RCC 7860 (cell line): ENCODE measurements at regions not wholly inside any gene's neighbourhood (a gene's known extent, or its start where the extent isn't known, plus 50 kb on each side); places are given as distances from the start of the nearest gene placed in this dataset.

Experiments used
- DNase-seq: peaks from one replicate; pipeline ENCODE4 v3.0.0-alpha.2; 2015; ENCODE audit warnings: low spot score
- FAIRE-seq: peaks from 2 replicates; lab custom pipeline; 2012; peaks lifted over from hg19 to GRCh38; lab: Jason Lieb, UNC

DNA sequence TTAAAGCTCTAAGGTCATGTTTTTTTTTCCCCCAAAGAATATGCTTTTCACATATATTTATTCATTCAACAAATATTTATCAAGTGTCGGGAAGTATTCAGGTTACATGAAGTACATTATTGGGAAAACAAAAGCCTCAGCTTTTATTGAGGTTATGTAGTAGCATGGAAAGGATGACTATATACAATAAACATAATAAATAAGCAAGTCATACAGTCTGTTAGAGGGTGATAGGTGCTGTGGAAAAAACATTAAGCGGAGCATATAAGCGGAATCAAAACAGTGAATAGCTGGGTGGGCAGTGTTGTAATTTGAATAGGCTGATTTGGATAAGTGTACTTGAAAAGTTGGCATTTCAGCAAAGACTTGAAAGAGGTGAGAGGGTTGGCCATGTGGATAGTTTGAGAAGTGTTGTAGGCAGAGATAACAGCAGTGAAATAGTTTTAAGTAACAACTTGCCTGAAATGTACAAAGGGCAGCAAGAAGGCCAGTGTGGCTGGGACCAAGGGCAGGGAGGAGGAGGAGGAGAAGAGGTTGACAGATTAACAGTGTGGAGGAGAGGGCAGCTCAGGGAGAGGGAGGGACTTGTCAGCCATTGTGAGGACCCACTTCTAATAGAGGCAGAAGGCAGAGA lies 558.7 kb downstream of the SPRY1 start:
- no peak for DNase-seq
- FAIRE-seq = no peak

DNA sequence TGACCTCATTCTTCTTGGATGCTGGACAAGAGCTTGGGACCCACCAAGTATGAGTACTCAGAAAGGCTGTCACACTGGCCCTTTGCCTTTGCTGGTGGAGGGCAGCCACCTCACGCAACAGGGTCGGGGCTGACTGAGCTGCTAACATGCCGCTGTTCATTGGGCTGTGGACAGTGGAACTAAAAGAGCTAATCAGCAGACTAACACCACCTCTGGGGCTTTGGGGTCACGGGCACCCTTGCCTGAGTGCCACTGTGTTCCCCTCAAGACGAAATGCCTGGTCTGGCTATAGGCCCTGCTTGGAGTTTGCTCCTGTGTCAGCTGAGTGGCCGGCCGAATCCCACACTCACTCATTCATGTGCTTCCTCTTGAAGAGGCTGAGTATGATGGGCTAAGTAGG lies 559.6 kb downstream of the SPRY1 start:
- FAIRE-seq (no peak), DNase-seq (no peak)

DNA sequence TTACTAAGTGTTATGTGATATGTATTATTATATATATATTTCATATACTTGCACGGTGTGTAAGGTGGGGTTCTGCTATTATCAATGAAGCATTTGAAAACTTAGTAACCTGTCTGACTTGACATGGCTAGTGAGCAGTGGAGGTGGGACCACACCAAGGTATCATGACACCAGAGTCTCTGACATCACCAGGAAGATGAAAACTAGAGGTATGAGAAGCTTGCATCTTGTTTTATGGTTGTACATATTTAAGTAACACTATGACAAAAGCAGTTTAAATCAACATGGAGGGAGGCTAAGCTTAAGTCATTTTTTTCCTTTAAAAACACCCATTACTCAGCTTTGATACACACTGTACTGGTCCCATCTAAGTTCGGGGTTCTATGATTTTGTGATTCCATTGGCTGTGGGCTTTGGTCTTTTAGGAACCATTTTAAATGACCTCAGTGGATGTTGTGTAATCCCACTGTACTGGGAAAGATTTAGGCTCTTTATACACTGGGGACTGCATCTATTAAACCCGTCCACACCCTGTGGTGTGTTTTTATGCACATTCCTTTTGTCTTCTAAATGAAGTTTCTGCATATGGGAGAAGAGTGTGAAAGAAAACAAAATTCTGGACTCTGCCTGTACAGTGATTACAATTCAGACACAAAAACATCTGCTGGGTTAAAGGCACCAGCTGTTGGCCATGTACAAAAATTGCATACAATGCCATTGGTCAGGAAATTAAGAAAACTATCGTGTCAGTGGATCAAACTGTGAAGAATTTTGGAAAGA lies 570.6 kb downstream of the SPRY1 start:
- DNase-seq (no peak), FAIRE-seq (no peak)

DNA sequence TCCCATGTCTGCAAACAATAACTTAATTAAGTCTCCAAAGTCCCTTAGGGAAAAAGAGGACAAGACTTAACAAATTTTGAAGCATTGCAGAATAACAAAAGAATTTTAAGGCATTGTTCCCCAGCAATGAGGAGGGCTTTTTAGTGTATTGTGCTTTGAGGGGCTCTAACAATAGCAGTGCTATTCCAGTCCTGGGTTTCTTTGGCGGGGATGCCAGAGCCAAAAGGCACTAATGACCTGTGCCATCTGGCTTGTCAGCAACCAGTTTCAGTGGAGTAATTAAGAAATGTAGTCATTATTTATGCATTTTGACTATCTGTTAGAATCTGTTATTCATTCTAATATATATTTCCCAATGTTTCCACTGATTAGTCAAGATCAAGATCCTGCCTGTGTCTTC lies 575.4 kb downstream of the SPRY1 start:
- DNase-seq (no peak), FAIRE-seq (no peak)

DNA sequence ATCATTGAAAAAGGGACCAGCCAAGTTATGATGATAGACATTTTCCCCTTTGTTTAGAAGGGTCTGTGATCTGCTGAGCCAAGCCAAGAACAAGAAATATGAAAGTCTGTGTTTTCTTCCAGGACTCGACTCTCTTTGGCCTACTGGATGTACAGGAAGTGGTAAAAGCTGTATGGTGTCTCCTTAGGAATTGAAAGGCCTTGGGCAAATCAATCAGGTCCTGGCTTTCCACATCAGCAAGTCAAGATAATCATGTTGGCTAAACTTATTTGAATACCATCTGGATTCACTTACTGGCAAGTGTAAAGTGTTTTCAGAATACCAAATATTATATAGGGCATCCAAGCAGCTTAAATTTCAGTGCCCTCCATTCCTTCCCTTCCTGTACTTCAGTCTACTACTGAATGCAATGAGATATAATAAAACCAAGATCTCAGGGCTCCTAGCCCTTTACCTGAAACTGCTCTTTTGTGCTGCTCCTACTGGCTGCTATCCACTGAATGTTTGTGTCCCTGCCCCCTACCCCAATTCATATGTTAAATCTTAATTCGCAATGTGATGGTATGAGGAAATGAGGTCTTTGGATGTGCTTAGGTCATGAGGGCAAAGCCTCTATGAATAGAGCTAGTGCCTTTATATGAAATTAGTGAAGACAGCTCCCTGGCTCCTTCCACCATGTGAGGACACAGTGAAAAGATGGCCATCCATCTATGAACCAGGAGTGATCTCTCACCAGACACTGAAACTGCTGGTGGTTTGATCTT lies 578.0 kb downstream of the SPRY1 start:
- DNase-seq (no peak), FAIRE-seq (no peak)

DNA sequence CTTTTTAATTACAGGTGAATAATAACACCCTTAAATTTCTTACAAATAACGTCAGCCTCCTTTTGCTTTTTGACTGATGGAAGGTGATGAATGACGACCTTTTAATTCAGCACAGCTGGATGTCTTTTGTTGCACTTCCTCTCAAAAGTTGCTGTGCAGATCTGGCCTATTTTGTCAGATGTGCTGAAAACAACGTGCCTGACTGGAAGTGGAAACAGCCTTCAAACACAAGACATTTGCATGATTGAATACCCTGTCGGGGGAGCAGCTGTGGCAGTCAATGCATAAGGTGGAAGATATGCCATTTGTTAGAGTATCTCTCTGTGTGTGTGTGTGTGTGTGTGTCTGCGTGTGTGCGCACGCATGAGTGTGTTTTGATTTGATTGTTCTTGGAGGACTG lies 579.7 kb downstream of the SPRY1 start:
- DNase-seq (no peak), FAIRE-seq (no peak)

DNA sequence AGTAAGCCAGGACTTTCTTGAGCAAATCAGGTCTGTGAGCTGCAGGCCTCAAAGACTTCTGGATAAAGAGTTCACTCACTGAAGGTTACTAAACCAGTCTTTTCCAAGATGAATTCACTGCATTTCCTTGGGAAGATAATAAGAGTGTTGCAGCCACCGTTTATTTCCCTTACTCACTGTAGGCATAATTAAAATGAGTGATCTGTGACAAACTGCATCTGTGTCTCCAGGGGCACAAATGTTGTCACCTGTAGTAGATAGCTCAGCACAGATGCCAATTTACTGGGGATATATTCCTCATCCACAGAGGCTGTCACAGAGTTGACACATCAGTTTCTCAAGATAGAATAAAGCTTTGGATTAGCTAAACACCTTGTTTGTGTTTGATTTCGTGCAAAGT lies 580.2 kb downstream of the SPRY1 start:
- no peak for DNase-seq
- no peak for FAIRE-seq

DNA sequence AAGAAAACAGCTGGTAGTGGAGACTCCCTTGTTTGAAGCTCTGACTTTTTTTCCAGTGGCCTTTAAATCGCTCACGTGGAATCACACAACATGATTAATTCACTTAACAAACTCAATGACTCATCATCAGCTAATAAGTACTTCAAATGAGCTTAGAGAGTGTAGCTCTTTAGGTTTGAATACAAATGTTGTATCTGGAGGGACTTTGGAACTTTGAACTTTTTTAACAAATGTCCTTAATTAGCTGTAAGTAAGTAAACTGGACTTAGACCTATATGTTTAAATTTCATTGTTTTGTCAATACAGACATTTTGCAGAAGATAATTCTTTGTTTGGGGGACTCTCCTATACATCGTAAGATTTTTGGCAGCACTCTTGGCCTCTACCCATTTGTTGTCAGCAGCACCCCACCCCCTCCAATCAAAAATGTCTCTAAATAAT lies 581.1 kb downstream of the SPRY1 start:
- DNase-seq = no peak
- FAIRE-seq = no peak

DNA sequence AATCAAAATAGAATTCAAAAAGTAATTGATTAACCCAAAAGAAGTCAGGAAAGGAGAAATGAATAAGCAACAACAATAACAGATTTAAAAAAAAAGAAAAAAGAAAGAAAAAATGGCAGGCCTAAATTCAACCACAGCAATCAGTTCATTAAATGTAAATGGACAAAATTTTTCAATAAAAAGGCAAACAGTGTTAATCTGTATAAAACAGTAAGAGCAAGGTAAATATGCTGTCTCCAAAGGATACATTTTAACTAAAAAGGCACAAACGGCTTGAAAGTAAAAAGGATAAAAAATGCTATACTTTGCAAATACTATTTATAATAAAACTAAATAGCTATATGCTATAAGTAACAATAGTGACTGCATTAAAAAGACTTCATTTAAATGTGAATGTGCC lies 582.0 kb downstream of the SPRY1 start:
- no peak for FAIRE-seq
- no peak for DNase-seq

DNA sequence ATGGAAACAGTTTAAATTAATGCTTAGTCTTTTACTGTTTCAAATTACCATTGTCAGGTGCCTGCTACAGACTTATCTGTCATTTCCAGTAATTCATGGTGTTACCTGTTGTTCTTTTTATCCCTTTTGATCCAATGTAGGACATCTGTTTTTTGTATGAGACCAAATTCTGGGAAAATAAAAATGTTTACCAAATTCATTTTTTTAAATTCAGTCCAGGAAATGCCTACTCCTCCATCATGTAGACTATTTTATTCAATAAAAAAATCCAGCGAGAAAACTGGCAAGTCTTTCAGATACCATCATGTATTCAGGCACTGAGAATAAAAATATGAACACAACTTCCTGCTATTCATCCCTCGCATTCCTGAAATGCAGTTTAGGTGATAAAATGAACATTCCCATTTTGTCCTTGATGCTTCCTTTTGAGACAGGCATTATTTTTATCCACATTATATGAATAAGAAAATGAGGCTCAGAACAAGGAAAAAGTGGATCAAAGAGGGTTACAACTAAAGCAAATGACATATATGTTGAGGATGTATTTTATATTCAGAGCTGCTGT lies 584.2 kb downstream of the SPRY1 start:
- DNase-seq = no peak
- FAIRE-seq = no peak

DNA sequence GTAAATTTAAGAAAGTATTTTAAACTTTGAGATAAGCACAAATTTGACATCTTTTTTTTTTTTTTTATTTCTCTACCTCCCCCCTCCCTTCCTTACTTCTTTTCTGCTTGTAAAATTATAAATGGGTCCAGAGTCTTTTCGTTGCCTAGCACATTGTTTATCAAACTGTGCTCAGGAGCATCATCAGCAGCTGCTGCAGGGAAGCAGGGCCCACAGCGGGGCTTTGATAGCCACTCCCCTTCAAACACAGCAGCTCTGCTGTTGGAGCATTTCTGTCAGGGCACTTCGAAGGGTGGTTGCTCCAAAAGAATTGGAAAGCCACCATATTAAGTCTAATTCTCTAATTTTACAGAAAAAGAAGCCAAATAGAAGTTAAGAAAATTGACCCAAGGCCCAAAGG lies 588.3 kb downstream of the SPRY1 start:
- no peak for DNase-seq
- FAIRE-seq = no peak

DNA sequence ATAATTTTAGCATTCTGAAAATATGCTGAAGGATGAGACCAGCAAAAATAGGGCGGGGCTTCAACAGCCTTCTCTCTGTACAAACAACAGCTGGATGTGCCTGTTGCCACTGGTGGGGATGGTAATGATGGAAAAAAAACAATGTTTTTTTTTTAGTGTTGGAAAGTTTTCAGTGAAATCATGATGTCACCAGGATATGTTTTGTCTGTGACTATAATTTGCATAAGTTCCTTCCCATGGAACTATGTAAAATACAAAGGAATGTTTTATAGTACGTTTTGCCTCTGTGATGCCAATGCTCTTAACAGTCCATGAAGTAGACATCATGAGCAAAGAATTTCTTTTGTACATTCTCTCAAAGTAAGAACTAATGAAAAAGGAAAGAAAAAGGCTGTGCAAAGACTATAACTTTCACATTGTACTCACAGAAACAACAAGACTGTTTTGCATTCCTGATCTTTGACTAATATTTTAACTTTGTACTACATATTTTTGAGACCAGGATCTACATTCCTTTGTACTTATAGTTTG lies 589.7 kb downstream of the SPRY1 start:
- DNase-seq = peak; percentile 28
- FAIRE-seq = no peak

DNA sequence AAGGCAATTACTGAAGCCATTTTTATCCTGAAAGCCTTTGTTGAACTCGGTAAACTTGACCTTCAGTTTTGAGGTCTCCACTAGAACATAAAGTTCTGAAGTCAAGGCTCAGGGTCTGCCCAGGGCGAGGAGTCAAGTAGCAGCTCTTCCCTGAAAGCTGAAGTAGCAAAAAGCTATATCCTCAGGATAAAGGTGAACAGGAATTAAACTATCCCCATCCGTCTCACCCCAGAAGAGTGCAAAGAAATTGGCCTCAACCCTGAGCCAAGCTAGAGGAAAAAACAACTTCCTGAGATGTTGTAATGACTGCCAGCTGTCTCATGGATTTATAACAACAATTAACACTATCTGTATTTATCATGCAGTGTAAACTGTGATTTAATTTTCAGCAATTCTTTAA lies 590.8 kb downstream of the SPRY1 start:
- no peak for FAIRE-seq
- DNase-seq = no peak

DNA sequence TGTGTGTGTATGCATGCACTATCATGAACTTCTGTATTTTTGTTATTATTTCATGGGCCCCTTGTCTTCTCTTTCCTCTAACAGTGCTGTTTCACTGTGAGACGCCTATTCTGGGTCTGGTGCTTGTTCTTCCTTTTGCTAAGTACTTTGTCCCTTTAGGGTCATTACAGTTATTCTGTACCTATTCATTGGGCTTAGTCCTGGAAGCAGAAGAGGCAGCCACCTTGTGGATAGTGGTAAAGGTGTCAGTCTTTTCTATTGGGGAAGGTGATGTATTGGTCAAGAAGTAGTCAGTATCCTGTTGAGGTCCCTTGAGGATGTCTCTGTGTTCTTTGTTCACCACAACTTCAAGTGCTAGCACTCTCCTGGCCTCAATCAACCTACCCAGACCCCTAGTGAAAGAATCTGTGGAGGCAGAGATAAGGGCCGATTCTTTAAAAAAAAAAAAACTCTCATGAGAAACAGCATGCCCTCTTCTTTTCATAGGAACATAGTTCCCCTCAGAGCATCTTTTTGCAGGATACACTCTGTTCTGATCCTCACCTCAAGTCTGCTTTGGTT lies 593.8 kb downstream of the SPRY1 start:
- FAIRE-seq (no peak), DNase-seq (no peak)

DNA sequence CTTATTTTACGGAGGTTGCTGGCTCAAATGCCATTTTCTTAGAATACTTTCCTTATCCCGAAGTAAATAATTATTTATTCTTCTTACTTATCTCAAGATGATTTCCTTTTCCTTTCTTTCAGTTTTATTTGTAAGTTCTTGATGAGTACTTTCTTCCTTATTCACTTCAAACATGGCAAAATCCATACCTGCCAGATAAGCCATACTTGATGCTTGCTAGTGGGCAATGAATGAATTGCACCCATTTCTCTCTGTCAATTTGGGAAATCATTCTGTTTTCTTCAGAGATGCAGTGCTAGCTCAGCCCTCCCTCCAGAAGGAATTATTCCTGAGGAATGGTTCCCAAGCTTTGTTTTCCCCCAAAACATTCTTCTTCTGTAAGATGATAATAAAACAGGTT lies 598.3 kb downstream of the SPRY1 start:
- no peak for FAIRE-seq
- DNase-seq = no peak

DNA sequence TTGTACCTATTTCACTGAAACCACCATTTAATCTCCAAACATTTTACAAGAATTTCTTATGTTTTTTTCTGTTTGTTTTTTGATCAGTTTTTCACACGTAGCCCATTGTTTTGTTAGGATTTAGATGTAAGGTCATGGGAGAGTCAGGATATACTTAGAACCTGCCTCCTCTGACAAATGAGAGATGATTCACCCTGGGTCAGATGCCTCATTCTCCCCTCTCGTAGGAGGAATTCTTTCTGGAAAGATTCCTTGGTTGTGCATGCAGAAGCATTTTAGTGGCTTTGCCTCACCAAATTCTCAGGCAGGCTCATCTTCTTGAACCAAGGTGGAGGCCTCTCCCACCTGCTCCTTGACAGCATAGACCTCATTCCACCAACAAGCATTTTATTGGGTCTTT lies 599.3 kb downstream of the SPRY1 start:
- DNase-seq (no peak), FAIRE-seq (no peak)

DNA sequence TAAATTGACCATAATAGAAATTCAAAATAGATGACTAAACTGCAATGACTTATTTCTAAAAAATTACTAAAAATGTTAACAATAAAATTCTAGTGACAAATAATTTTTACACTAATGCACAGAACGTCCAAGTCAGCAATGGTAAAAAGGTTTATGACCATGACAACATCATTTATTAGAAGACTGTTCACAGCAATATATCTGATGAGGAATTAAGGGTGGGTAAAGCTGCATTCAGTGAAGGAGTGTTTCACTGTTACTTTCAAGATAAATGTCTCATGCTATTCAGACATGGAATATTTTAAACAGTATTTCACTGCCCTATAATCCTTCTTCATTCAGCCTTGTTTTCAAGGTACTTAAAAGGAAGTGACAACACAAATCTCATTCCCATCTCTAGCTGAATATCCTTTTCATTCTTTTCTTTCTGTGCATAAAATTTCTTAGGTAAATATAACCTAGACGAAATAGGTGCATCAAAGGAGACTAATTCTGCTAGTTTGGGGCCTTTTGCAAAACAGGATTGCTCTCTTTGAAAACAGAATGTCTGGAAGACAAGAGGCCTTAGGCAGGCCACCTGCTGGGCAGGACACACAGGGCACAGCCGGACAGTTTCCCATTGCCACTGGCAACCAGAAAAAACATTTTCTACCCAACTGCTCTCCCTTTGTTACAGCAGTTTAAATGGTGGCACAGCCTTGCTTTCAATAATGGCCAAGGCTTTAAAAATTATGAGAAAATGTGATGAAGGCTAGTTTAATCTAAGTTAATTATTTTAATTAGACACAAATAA lies 600.3 kb downstream of the SPRY1 start:
- DNase-seq = no peak
- FAIRE-seq = no peak

DNA sequence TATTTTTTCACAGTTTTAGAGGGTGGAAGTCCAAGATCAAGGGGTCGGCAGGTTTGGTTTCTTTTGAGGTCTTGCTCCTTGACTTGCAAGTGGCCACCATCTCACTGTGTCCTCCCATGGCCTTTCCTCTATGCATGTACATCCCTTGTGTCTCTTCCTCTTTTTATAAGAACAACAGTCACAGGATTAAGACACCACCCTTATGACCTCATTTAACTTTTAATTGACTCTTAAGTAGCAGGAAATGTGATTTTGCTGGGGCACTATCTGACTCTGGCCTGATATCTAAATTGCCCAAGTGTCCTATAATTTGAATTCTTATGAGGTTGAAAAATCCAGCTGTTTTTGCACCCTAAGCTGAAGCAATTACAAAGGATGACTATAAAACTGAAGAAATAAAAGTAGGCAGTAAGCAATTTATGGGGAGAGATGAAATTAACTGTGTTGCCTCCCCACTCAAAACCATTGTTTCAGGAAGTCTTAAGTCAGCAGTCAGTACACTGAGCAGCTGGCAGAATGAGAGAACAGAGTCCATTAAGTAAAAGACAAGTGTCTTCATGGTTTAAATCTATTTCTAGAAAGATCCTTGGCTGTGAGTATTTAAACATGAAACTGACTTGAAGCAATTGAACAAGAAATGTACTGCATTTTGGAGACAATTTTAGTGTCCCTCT lies 601.3 kb downstream of the SPRY1 start:
- DNase-seq (no peak), FAIRE-seq (no peak)

DNA sequence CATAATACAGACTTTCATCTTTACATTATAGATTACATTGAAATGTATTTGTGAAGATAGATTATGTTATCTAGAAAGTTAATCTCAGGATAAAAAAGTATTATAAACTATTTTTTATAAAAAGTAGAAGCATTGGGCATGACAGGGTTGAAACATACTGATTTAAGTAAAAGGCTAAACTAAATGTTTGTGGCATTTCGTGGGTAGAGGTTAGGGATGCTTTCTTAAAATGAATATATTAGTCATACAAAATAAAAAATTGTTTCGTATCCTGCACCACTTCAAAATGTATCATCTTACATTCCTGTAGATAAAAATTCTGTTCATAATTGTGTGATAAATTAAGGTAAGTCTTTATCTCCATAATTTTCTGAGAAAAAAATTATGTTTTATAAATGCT lies 603.6 kb downstream of the SPRY1 start:
- FAIRE-seq (no peak), DNase-seq (no peak)

DNA sequence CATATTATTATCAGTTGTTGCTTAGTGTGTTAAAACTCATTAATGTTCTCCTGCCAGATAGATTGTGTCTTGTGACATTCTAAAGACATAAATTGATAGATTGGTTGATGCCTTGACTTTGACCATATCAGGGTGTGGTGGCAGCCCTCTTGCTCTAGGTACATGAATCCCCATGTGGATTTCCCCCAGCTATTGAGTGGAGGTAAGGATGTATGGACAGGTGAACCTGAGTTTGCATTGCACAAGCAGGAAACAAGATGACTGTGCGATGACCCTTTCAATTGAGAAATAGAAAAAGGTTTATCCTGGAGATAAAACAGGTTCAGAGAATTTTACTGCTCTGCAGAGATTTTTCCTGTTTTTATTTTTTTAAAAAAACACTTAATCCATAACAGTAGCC lies 619.2 kb downstream of the SPRY1 start:
- FAIRE-seq (no peak), DNase-seq (no peak)
